ENCODE measurements at regions not wholly inside any gene's neighbourhood (a gene's known extent, or its start where the extent isn't known, plus 50 kb on each side); places are given as distances from the start of the nearest gene placed in this dataset.
"Not testable (repeated sequence)": the region's sequence is repeated elsewhere in the genome, so short reads cannot be mapped to it uniquely, and the experiment has no call there.

GRCh38 chr1:59178339-59179187, 118.3 kb upstream of the FGGY start:
- DNase-seq (ENCODE audit: low spot score): no peak

- DNase-seq (ENCODE audit: low spot score): no peak
Measured at GRCh38 chr1:59179673-59180072, 117.2 kb upstream of the FGGY start.

- no peak for DNase-seq (ENCODE audit: low spot score)
Measured at GRCh38 chr1:59180735-59181134, 116.2 kb upstream of the FGGY start.

GRCh38 chr1:59183749-59184317, 113.1 kb upstream of the FGGY start:
- no peak for DNase-seq (ENCODE audit: low spot score)

GRCh38 chr1:59184365-59184905, 112.5 kb upstream of the FGGY start:
- no peak for DNase-seq (ENCODE audit: low spot score)

- DNase-seq (ENCODE audit: low spot score): no peak
Measured at GRCh38 chr1:59185163-59185860, 111.6 kb upstream of the FGGY start.

- no peak for DNase-seq (ENCODE audit: low spot score)
Measured at GRCh38 chr1:59186656-59187055, 110.2 kb upstream of the FGGY start.

GRCh38 chr1:59188413-59189213, 108.3 kb upstream of the FGGY start:
- no peak for DNase-seq (ENCODE audit: low spot score)

- no peak for DNase-seq (ENCODE audit: low spot score)
Measured at GRCh38 chr1:59193443-59194093, 103.3 kb upstream of the FGGY start.

GRCh38 chr1:59194621-59195020, 102.3 kb upstream of the FGGY start:
- DNase-seq (ENCODE audit: low spot score): no peak

GRCh38 chr1:59195151-59195550, 101.7 kb upstream of the FGGY start:
- no peak for DNase-seq (ENCODE audit: low spot score)

GRCh38 chr1:59198564-59198963, 98.3 kb upstream of the FGGY start:
- no peak for DNase-seq (ENCODE audit: low spot score)

GRCh38 chr1:59199147-59199546, 97.7 kb upstream of the FGGY start:
- no peak for DNase-seq (ENCODE audit: low spot score)

- no peak for DNase-seq (ENCODE audit: low spot score)
Measured at GRCh38 chr1:59199719-59200376, 97.0 kb upstream of the FGGY start.

- no peak for DNase-seq (ENCODE audit: low spot score)
Measured at GRCh38 chr1:59201341-59201740, 95.6 kb upstream of the FGGY start.

GRCh38 chr1:59202455-59202854, 94.4 kb upstream of the FGGY start:
- no peak for DNase-seq (ENCODE audit: low spot score)

- DNase-seq (ENCODE audit: low spot score): no peak
Measured at GRCh38 chr1:59204001-59204400, 92.9 kb upstream of the FGGY start.

- not testable (repeated sequence) for DNase-seq (ENCODE audit: low spot score)
Measured at GRCh38 chr1:59206616-59207015, 90.3 kb upstream of the FGGY start.

- not testable (repeated sequence) for DNase-seq (ENCODE audit: low spot score)
Measured at GRCh38 chr1:59210430-59210829, 86.5 kb upstream of the FGGY start.

- no peak for DNase-seq (ENCODE audit: low spot score)
Measured at GRCh38 chr1:59212706-59213105, 84.2 kb upstream of the FGGY start.
